B cell (primary cell): ENCODE measurements at regions not wholly inside any gene's neighbourhood (a gene's known extent, or its start where the extent isn't known, plus 50 kb on each side); places are given as distances from the start of the nearest gene placed in this dataset.

Experiments used
- ATAC-seq: fragments of 200-7000 bp; cut with Tn5 transposase; one replicate; pipeline ENCODE4 v1.10.0; 2021; ENCODE audit warnings: low read depth, mild to moderate bottlenecking, moderate number of reproducible peaks, moderate library complexity
- CTCF ChIA-PET: fragments of 350-600 bp; sonication (Branson Sonifier 250); formaldehyde crosslinking; loops from one replicate; lab custom pipeline; 2021; ENCODE audit warnings: antibody characterized with exemption, inconsistent platforms; lab: Charles Lee
- POLR2A ChIA-PET: fragments of 350-600 bp; sonication (Branson Sonifier 250); formaldehyde crosslinking; loops from one replicate; lab custom pipeline; 2021; ENCODE audit warnings: antibody characterized with exemption; lab: Charles Lee
- DNase-seq: peaks from one replicate; pipeline ENCODE4 v3.0.0; 2013
- H2AFZ ChIP-seq: 2 replicates; pipeline ENCODE4 v1.6.1; 2012; ENCODE audit warnings: mild to moderate bottlenecking, low read depth, low read length; ENCODE audit not compliant: insufficient read depth, poor library complexity, severe bottlenecking
- H3K27ac ChIP-seq, 2 donors: 1 replicate in 1 of 2; 2 replicates in 1 of 2; pipeline ENCODE4 v1.5.1; 2012 to 2013; ENCODE audit warnings: low read length in 2 of 2, mild to moderate bottlenecking in 2 of 2, moderate library complexity in 1 of 2
- H3K27me3 ChIP-seq, 4 experiments: fragments of 200-600 bp in 1 of 4; sonication (generic) in 1 of 4; replicated peaks in 1 of 4; 1 replicate in 2 of 4; 2 replicates in 2 of 4; pipeline versions ENCODE4 v1.6.1 to v1.7.0; 2013 to 2016; ENCODE audit warnings: low read length in 3 of 4, mild to moderate bottlenecking in 2 of 4, mixed read lengths in 1 of 4, moderate library complexity in 1 of 4; ENCODE audit not compliant: insufficient read depth in 4 of 4, control insufficient read depth in 3 of 4; ENCODE audit errors: control extremely low read depth in 1 of 4
- H3K36me3 ChIP-seq, 2 experiments: replicated peaks in 1 of 2; 1 replicate in 1 of 2; 2 replicates in 1 of 2; pipeline versions ENCODE4 v1.6.1 to v1.7.1; 2013; ENCODE audit warnings: low read length in 1 of 2; ENCODE audit not compliant: insufficient read depth in 2 of 2, control insufficient read depth in 1 of 2; ENCODE audit errors: control extremely low read depth in 1 of 2, extremely low read depth in 1 of 2
- H3K4me1 ChIP-seq, 2 donors: fragments of 200-600 bp in 1 of 2; sonication (generic) in 1 of 2; 1 replicate in 1 of 2; 2 replicates in 1 of 2; pipeline versions ENCODE4 v1.5.1 to v1.6.1; 2013 to 2017; ENCODE audit warnings: low read length in 2 of 2; ENCODE audit not compliant: control insufficient read depth in 2 of 2, insufficient read depth in 2 of 2
- H3K4me2 ChIP-seq: replicated peaks from 2 replicates; pipeline ENCODE3; 2012; ENCODE audit warnings: mild to moderate bottlenecking, low read depth, low read length; ENCODE audit not compliant: poor library complexity, severe bottlenecking
- H3K4me3 ChIP-seq, 5 experiments: fragments of 200-600 bp in 1 of 5; sonication (generic) in 1 of 5; 1 replicate in 3 of 5; 2 replicates in 2 of 5; pipeline versions ENCODE4 v1.5.1 to v1.7.0; 2011 to 2016; ENCODE audit warnings: low read length in 4 of 5, mild to moderate bottlenecking in 4 of 5, low read depth in 2 of 5, control low read depth in 1 of 5, moderate library complexity in 1 of 5; ENCODE audit not compliant: insufficient read depth in 1 of 5; ENCODE audit errors: control extremely low read depth in 1 of 5, extremely low read depth in 1 of 5
- H3K79me2 ChIP-seq: fragments of 200-600 bp; sonication (generic); one replicate; pipeline ENCODE4 v1.6.0; 2016; ENCODE audit warnings: low read length; ENCODE audit not compliant: control insufficient read depth, insufficient read depth
- H3K9ac ChIP-seq: fragments of 200-600 bp; sonication (generic); 2 replicates; pipeline ENCODE4 v1.6.1; 2017; ENCODE audit warnings: mild to moderate bottlenecking, low read length, moderate library complexity
- H3K9me3 ChIP-seq, 3 donors: one replicate each; pipeline versions ENCODE4 v1.6.1 to v1.7.1; 2013; ENCODE audit warnings: low read length in 2 of 3; ENCODE audit not compliant: control insufficient read depth in 2 of 3, insufficient read depth in 1 of 3; ENCODE audit errors: control extremely low read depth in 1 of 3
- H4K20me1 ChIP-seq: 2 replicates; pipeline ENCODE4 v1.6.0; 2012; ENCODE audit warnings: mild to moderate bottlenecking, low read length; ENCODE audit not compliant: insufficient read depth, control insufficient read depth, poor library complexity, severe bottlenecking
- H3K27ac Mint-ChIP-seq: one replicate; pipeline ENCODE4 v1.8.0; 2021; ENCODE audit warnings: mixed read lengths
- H3K27me3 Mint-ChIP-seq: one replicate; pipeline ENCODE4 v1.8.0; 2021; ENCODE audit warnings: mixed read lengths
- H3K4me1 Mint-ChIP-seq: one replicate; pipeline ENCODE4 v1.8.0; 2021; ENCODE audit warnings: mixed read lengths
- H3K4me3 Mint-ChIP-seq: one replicate; pipeline ENCODE4 v1.8.0; 2021; ENCODE audit warnings: mixed read lengths
- H3K9me3 Mint-ChIP-seq: one replicate; pipeline ENCODE4 v1.8.0; 2022; ENCODE audit warnings: mixed read lengths; ENCODE audit not compliant: insufficient read depth
- CTCF ChIP-seq: fragments of 200-600 bp; IDR thresholded peaks from one replicate; pipeline ENCODE4 v1.8.0; 2022; ENCODE audit warnings: antibody characterized with exemption, mild to moderate bottlenecking
- WGBS: methylation state at CpG from one replicate; pipeline ENCODE4 v1.1.5; 2013; ENCODE audit warnings: missing lambda C conversion rate; ENCODE audit not compliant: insufficient coverage; 5-methylcytosine and 5-hydroxymethylcytosine counted together
- intact Hi-C: fragments of 100-400 bp; cut with micrococcal nuclease; formaldehyde crosslinking; loops from one replicate; pipeline ENCODE4 v1.10.0; 2022

DNA sequence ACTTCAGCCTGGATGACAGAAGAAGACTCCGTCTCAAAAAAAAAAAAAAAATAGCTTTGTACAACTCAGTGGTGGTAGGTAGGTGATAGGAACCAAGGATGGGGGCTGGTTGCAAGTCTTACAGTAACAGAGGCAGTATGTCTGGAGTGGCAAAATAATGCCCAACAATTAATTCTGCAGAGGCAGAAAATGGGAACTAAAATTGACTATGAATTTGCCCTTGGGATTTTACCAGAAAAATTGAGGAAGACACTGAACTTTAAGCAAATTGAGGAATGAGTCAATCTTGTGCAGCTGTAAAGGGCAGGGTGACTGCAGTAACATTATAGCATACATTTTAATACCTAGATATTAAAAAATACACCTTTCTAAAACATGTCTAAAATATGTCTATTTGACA, 116.1 kb upstream of the FOXN2 start:
- no peaks in the 10 kb centered on the region for H3K79me2 ChIP-seq
- DNase-seq = no peak
- H3K4me2 ChIP-seq = no peak overlapping the region
- ATAC-seq = no peak
- WGBS = no CpG with 5 or more reads among the region's 1 CpG
- no peaks in the 10 kb centered on the region for H3K27me3 ChIP-seq
- intact Hi-C loops = no loop called here
- H3K27ac ChIP-seq = no peak overlapping the region
- no peaks in the 10 kb centered on the region for H4K20me1 ChIP-seq
- TF ChIP-seq CTCF = no peak
- no peak overlapping the region for H3K4me3 ChIP-seq
- H3K27ac Mint-ChIP-seq = no peak overlapping the region
- H3K4me1 Mint-ChIP-seq = peaks cover 12% of the 10 kb centered on the region
- no peaks in the 10 kb centered on the region for H3K9me3 Mint-ChIP-seq
- no peak overlapping the region for H2AFZ ChIP-seq
- no peaks in the 10 kb centered on the region for H3K27me3 Mint-ChIP-seq
- H3K4me3 Mint-ChIP-seq = no peak overlapping the region
- no peaks in the 10 kb centered on the region for H3K9me3 ChIP-seq
- H3K36me3 ChIP-seq = no peaks in the 10 kb centered on the region
- ChIA-PET POLR2A (no interaction called here), CTCF (no interaction called here)
- H3K4me1 ChIP-seq = peaks cover 0 to 5% of the 10 kb centered on the region in 2 donors
- no peak overlapping the region for H3K9ac ChIP-seq

- H3K27me3 Mint-ChIP-seq = no peaks in the 10 kb centered on the region
- Histone ChIP-seq H3K9me3 (no peaks in the 10 kb centered on the region), H2AFZ (no peak overlapping the region), H3K9ac (no peak overlapping the region), H3K36me3 (no peaks in the 10 kb centered on the region), H3K4me3 (no peak overlapping the region), H3K27ac (no peak overlapping the region), H3K4me2 (no peak overlapping the region), H3K27me3 (no peaks in the 10 kb centered on the region), H3K4me1 (peaks cover 0 to 5% of the 10 kb centered on the region in 2 donors), H3K79me2 (no peaks in the 10 kb centered on the region), H4K20me1 (no peaks in the 10 kb centered on the region)
- no peak overlapping the region for H3K27ac Mint-ChIP-seq
- no peaks in the 10 kb centered on the region for H3K9me3 Mint-ChIP-seq
- no peak for DNase-seq
- ChIA-PET POLR2A (no interaction called here), CTCF (no interaction called here)
- intact Hi-C loops = no loop called here
- no peak for TF ChIP-seq CTCF
- 91% methylated on average over 6 of the region's 7 CpGs for WGBS
- ATAC-seq = no peak
- H3K4me3 Mint-ChIP-seq = no peak overlapping the region
- peaks cover 12% of the 10 kb centered on the region for H3K4me1 Mint-ChIP-seq
Measured at GRCh38 chr2:48199070-48199469, 115.4 kb upstream of the FOXN2 start.
